ENCODE measurements at regions not wholly inside any gene's neighbourhood (a gene's known extent, or its start where the extent isn't known, plus 50 kb on each side); places are given as distances from the start of the nearest gene placed in this dataset.

DNA sequence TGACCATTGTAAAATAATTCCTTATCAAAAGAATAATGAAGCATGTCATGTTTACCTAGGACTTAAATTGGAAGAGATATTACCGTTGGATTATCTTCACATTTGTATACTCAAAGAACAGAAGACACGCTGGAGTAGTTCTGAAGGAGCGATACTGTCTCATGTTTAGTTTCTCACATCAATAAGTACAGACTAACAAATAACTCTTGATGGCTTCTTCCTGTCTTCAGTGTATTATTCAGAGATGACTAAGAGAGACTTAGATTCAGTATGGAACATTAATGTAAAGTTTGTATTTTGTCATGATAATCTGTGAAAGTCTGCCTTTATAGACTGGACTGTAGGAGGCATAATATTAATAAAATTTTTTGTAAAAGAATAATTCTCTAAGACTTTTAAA is 72.7 kb downstream of the SPRY1 start:
- DNase-seq (ENCODE audit: low read depth), result no peak

DNA sequence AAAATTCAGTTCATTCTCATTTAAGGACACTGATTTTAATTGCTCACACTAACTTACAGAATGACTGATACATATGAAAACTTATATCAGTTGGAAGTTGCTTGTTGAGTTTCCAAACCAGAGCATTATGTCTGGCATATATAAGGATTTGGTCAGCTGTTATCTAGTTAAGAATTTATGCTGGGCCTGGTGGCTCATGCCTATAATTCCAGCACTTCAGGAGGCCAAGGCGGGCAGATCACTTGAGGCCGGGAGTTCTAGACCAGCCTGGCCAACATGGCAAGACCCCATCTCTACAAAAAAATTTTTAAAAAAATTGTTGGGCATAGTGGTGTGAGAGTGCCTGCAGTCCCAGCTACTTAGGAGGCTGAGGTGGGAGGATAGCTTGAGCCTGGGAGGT is 73.1 kb downstream of the SPRY1 start:
- no peak for DNase-seq (ENCODE audit: low read depth)
- TF ChIP-seq CTCF (IDR thresholded peaks at IDR 0.05; ENCODE audit: insufficient read depth, low read length, poor library complexity, severe bottlenecking), result no peak
- Histone ChIP-seq H3K4me3 (ENCODE audit: low read depth, low read length) (no peak overlapping the region), H3K27me3 (ENCODE audit: control insufficient read depth, insufficient read depth, low read length) (no peaks in the 10 kb centered on the region), H3K36me3 (ENCODE audit: control insufficient read depth, insufficient read depth, low read length) (no peaks in the 10 kb centered on the region)

More for the DNA sequence above, 72.7 kb downstream of the SPRY1 start:
- Histone ChIP-seq H3K4me3 (ENCODE audit: low read depth, low read length) (no peak overlapping the region), H3K27me3 (ENCODE audit: control insufficient read depth, insufficient read depth, low read length) (no peaks in the 10 kb centered on the region), H3K36me3 (ENCODE audit: control insufficient read depth, insufficient read depth, low read length) (no peaks in the 10 kb centered on the region)
- no peak for TF ChIP-seq CTCF (IDR thresholded peaks at IDR 0.05; ENCODE audit: insufficient read depth, low read length, poor library complexity, severe bottlenecking)

DNA sequence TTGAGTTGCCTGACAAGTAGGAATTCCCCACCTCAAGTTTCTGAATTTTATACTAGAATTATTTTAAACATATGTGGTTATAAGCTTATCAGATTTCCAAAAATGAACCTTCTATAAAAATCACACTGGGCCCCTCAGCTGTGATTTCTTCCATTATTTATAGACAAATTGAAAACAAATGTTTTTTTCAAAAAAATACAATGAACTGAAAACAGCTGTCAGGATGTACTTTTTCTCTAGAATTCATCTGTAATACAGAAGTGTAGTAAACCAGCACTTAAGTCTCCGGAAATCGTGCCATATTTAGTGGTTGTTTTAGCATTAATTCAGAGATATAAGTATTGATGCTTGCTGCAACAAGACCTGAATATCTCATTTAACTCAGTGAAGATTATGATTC is 74.0 kb downstream of the SPRY1 start:
- TF ChIP-seq CTCF (IDR thresholded peaks at IDR 0.05; ENCODE audit: insufficient read depth, low read length, poor library complexity, severe bottlenecking), result no peak
- no peaks in the 10 kb centered on the region for H3K36me3 ChIP-seq (ENCODE audit: control insufficient read depth, insufficient read depth, low read length)
- H3K4me3 ChIP-seq (ENCODE audit: low read depth, low read length), result no peak overlapping the region
- no peaks in the 10 kb centered on the region for H3K27me3 ChIP-seq (ENCODE audit: control insufficient read depth, insufficient read depth, low read length)
- no peak for DNase-seq (ENCODE audit: low read depth)

GRCh38 chr4:123471655-123472369 is 75.2 kb downstream of the SPRY1 start:
- Histone ChIP-seq H3K27me3 (ENCODE audit: control insufficient read depth, insufficient read depth, low read length) (no peaks in the 10 kb centered on the region), H3K36me3 (ENCODE audit: control insufficient read depth, insufficient read depth, low read length) (no peaks in the 10 kb centered on the region), H3K4me3 (ENCODE audit: low read depth, low read length) (no peak overlapping the region)
- DNase-seq (ENCODE audit: low read depth), result no peak
- TF ChIP-seq CTCF (IDR thresholded peaks at IDR 0.05; ENCODE audit: insufficient read depth, low read length, poor library complexity, severe bottlenecking), result no peak

DNA sequence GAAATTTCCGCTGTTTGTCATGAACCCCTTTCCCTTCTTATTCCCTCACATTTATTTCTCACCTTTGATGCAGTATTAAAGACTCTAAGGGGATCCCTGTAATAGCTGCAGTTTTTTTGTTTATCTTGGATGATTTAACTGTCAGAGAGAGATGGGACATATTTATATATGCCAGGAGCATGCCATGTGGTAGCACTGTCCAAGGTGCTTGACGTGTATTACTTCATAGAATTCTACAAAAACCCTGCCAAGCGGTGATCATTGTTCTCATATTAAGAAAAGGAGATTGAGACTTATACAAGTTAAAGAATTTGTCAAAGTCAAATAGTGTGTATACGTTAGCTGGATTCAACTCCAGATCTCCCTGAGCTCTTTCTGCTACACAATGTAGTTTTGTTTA is 78.2 kb downstream of the SPRY1 start:
- no peak for DNase-seq (ENCODE audit: low read depth)
- TF ChIP-seq CTCF (IDR thresholded peaks at IDR 0.05; ENCODE audit: insufficient read depth, low read length, poor library complexity, severe bottlenecking), result no peak
- H3K4me3 ChIP-seq (ENCODE audit: low read depth, low read length), result no peak overlapping the region
- H3K36me3 ChIP-seq (ENCODE audit: control insufficient read depth, insufficient read depth, low read length), result no peaks in the 10 kb centered on the region
- no peaks in the 10 kb centered on the region for H3K27me3 ChIP-seq (ENCODE audit: control insufficient read depth, insufficient read depth, low read length)

GRCh38 chr4:123476089-123476488 is 79.5 kb downstream of the SPRY1 start:
- no peaks in the 10 kb centered on the region for H3K27me3 ChIP-seq (ENCODE audit: control insufficient read depth, insufficient read depth, low read length)
- H3K36me3 ChIP-seq (ENCODE audit: control insufficient read depth, insufficient read depth, low read length), result no peaks in the 10 kb centered on the region
- DNase-seq (ENCODE audit: low read depth), result no peak
- no peak for TF ChIP-seq CTCF (IDR thresholded peaks at IDR 0.05; ENCODE audit: insufficient read depth, low read length, poor library complexity, severe bottlenecking)
- H3K4me3 ChIP-seq (ENCODE audit: low read depth, low read length), result no peak overlapping the region
